Osteoblast (primary cell): ENCODE measurements at regions not wholly inside any gene's neighbourhood (a gene's known extent, or its start where the extent isn't known, plus 50 kb on each side); places are given as distances from the start of the nearest gene placed in this dataset.

ENCODE experiments used
- DNase-seq: peaks from one replicate; pipeline ENCODE4 v3.0.0; 2011; ENCODE audit warnings: low spot score, mixed read lengths; ENCODE audit not compliant: insufficient read length; ENCODE audit errors: missing footprints
- H2AFZ ChIP-seq: 2 replicates; pipeline ENCODE4 v1.6.0; 2011; ENCODE audit warnings: mild to moderate bottlenecking, low read length
- H3K27ac ChIP-seq: 2 replicates; pipeline ENCODE4 v1.5.1; 2011; ENCODE audit warnings: mild to moderate bottlenecking, low read depth, low read length, moderate library complexity
- H3K27me3 ChIP-seq: 2 replicates; pipeline ENCODE4 v1.6.0; 2012; ENCODE audit warnings: mild to moderate bottlenecking, control low read depth, inconsistent platforms, low read length, moderate library complexity; ENCODE audit not compliant: insufficient read depth
- H3K36me3 ChIP-seq: 2 replicates; pipeline ENCODE4 v1.5.1; 2011; ENCODE audit warnings: mild to moderate bottlenecking, low read length, control low read depth, moderate library complexity; ENCODE audit not compliant: insufficient read depth
- H3K4me1 ChIP-seq: 2 replicates; pipeline ENCODE4 v1.5.1; 2011; ENCODE audit warnings: mild to moderate bottlenecking, low read length, control low read depth, moderate library complexity; ENCODE audit not compliant: insufficient read depth
- H3K4me2 ChIP-seq: 2 replicates; pipeline ENCODE4 v1.6.0; 2011; ENCODE audit warnings: mild to moderate bottlenecking, low read length; ENCODE audit not compliant: insufficient read depth
- H3K4me3 ChIP-seq: fragments of 200-600 bp; sonication (generic); 3 replicates; pipeline ENCODE4 v1.5.1; 2012; ENCODE audit warnings: mild to moderate bottlenecking, low read length, inconsistent platforms; ENCODE audit not compliant: insufficient read depth
- H3K79me2 ChIP-seq: 2 replicates; pipeline ENCODE4 v1.6.0; 2012; ENCODE audit warnings: mild to moderate bottlenecking, low read length, control low read depth, inconsistent platforms; ENCODE audit not compliant: insufficient read depth
- H3K9me3 ChIP-seq: 2 replicates; pipeline ENCODE4 v1.5.1; 2011; ENCODE audit warnings: low read depth, low read length, control low read depth
- H4K20me1 ChIP-seq: 2 replicates; pipeline ENCODE4 v1.6.0; 2012; ENCODE audit warnings: mild to moderate bottlenecking, low read length, control low read depth; ENCODE audit not compliant: insufficient read depth
- TF ChIP-seq, protein P1 (sequence below): IDR thresholded peaks from 2 replicates; pipeline ENCODE4 v1.5.1; 2011; ENCODE audit warnings: mild to moderate bottlenecking, low read depth, low read length, moderate library complexity; ENCODE audit errors: extremely low read depth

DNA sequence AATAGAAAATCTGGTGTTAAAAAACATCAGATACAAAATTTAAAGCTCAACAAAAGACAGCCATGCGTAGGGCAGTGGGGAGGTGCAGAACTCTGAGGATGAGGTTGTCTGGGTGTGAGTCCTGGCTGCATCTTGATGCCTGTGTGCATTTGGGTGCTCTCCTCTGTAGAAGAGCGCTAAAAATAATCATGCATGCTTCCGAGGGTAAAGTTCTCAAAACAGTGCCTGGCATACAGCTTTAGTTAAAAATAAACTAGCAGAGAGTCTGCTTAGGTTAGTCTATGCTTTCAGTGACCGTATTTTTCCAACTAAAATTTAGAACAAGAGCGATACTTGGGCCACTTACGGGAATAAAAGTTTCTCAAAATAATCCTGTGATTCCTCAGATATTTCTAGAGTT, 55.5 kb upstream of the SPATA31C2 start:
- TF ChIP-seq, protein P1, sequence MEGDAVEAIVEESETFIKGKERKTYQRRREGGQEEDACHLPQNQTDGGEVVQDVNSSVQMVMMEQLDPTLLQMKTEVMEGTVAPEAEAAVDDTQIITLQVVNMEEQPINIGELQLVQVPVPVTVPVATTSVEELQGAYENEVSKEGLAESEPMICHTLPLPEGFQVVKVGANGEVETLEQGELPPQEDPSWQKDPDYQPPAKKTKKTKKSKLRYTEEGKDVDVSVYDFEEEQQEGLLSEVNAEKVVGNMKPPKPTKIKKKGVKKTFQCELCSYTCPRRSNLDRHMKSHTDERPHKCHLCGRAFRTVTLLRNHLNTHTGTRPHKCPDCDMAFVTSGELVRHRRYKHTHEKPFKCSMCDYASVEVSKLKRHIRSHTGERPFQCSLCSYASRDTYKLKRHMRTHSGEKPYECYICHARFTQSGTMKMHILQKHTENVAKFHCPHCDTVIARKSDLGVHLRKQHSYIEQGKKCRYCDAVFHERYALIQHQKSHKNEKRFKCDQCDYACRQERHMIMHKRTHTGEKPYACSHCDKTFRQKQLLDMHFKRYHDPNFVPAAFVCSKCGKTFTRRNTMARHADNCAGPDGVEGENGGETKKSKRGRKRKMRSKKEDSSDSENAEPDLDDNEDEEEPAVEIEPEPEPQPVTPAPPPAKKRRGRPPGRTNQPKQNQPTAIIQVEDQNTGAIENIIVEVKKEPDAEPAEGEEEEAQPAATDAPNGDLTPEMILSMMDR, result no peak
- H3K4me2 ChIP-seq, result no peak overlapping the region
- no peak for DNase-seq
- peaks cover 6% of the 10 kb centered on the region for H3K27me3 ChIP-seq
- no peak overlapping the region for H3K27ac ChIP-seq
- no peak overlapping the region for H3K4me3 ChIP-seq
- H4K20me1 ChIP-seq, result no peaks in the 10 kb centered on the region
- no peaks in the 10 kb centered on the region for H3K79me2 ChIP-seq
- no peak overlapping the region for H2AFZ ChIP-seq
- H3K36me3 ChIP-seq, result no peaks in the 10 kb centered on the region
- H3K4me1 ChIP-seq, result peaks cover 14% of the 10 kb centered on the region
- no peaks in the 10 kb centered on the region for H3K9me3 ChIP-seq

DNA sequence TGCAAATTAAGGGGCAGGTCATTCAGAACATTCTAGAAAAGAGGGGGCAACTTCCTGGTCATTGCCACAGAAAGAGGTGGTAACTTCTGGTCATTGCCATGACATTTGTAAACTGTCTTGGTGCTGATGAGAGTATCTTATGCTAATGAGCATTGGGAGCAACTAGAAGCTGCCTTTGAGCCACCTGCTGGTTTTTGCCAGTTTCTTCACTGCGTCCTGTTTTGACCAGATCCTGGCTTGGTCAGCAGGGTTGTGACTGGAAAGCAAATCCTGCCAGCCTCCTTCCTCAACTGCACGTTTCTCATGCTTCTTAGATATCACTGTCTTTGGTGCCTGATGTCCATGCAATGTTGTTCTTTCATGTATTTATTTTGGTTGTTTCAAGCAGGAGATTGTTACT, 53.2 kb upstream of the SPATA31C2 start:
- TF ChIP-seq, protein P1, result no peak

DNA sequence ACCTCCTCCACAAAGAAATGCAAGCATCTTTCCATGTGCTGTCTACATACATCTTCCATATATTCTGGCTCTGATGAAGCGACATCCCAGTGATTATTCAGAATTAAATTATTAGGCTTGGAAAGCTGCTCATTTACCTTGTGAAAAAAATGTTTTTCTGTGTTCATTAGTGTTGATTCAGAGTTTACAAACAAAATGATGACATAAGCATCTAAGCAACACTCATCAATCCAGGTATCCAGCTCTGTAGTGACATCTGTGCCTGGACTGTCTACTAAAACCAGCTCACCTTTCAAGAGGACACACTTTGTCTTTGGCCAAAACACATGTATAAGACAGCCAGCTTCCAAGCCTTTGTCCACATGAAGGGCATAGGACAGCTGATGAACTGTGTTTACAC, 51.1 kb upstream of the SPATA31C2 start:
- Histone ChIP-seq H3K27ac (no peak overlapping the region), H3K4me2 (no peak overlapping the region), H3K9me3 (no peaks in the 10 kb centered on the region), H3K4me1 (no peaks in the 10 kb centered on the region), H4K20me1 (no peaks in the 10 kb centered on the region), H3K36me3 (no peaks in the 10 kb centered on the region), H3K79me2 (no peaks in the 10 kb centered on the region), H2AFZ (no peak overlapping the region), H3K4me3 (no peak overlapping the region), H3K27me3 (peaks cover 14% of the 10 kb centered on the region)
- TF ChIP-seq, protein P1, result no peak
- DNase-seq, result no peak

More for the DNA sequence above, 53.2 kb upstream of the SPATA31C2 start:
- no peaks in the 10 kb centered on the region for H3K9me3 ChIP-seq
- no peaks in the 10 kb centered on the region for H3K36me3 ChIP-seq
- H3K4me2 ChIP-seq, result no peak overlapping the region
- no peak for DNase-seq
- no peak overlapping the region for H3K27ac ChIP-seq
- H2AFZ ChIP-seq, result no peak overlapping the region
- no peaks in the 10 kb centered on the region for H3K79me2 ChIP-seq
- peaks cover 10% of the 10 kb centered on the region for H3K27me3 ChIP-seq
- no peaks in the 10 kb centered on the region for H4K20me1 ChIP-seq
- H3K4me1 ChIP-seq, result no peaks in the 10 kb centered on the region
- H3K4me3 ChIP-seq, result no peak overlapping the region
